GM19455 (cell line): ENCODE measurements at regions not wholly inside any gene's neighbourhood (a gene's known extent, or its start where the extent isn't known, plus 50 kb on each side); places are given as distances from the start of the nearest gene placed in this dataset.
"Not testable (repeated sequence)": the region's sequence is repeated elsewhere in the genome, so short reads cannot be mapped to it uniquely, and the experiment has no call there.

ENCODE experiments used
- ATAC-seq: cut with Tn5 transposase; IDR thresholded peaks from one replicate; pipeline ENCODE4 v1.9.1; 2021; ENCODE audit not compliant: unreplicated experiment

GRCh38 chr13:67977066-67977465 is 746.9 kb upstream of the PCDH9 start:
- no peak for ATAC-seq

GRCh38 chr13:67971291-67971690 is 741.2 kb upstream of the PCDH9 start:
- ATAC-seq = no peak

- no peak for ATAC-seq
Measured at GRCh38 chr13:67967031-67967430, 736.9 kb upstream of the PCDH9 start.

- ATAC-seq = no peak
Measured at GRCh38 chr13:67966065-67966464, 735.9 kb upstream of the PCDH9 start.

- no peak for ATAC-seq
Measured at GRCh38 chr13:67964986-67965385, 734.9 kb upstream of the PCDH9 start.

- ATAC-seq = no peak
Measured at GRCh38 chr13:67964091-67964490, 734.0 kb upstream of the PCDH9 start.

- ATAC-seq = no peak
Measured at GRCh38 chr13:67961331-67961730, 731.2 kb upstream of the PCDH9 start.

GRCh38 chr13:67951431-67951830 is 721.3 kb upstream of the PCDH9 start:
- no peak for ATAC-seq

GRCh38 chr13:67950603-67951002 is 720.5 kb upstream of the PCDH9 start:
- ATAC-seq = no peak

- no peak for ATAC-seq
Measured at GRCh38 chr13:67946131-67946530, 716.0 kb upstream of the PCDH9 start.

- ATAC-seq = no peak
Measured at GRCh38 chr13:67943116-67943515, 713.0 kb upstream of the PCDH9 start.

- ATAC-seq = no peak
Measured at GRCh38 chr13:67935626-67936025, 705.5 kb upstream of the PCDH9 start.

GRCh38 chr13:67934617-67935330 is 704.6 kb upstream of the PCDH9 start:
- ATAC-seq = no peak

- ATAC-seq = no peak
Measured at GRCh38 chr13:67932991-67933390, 702.9 kb upstream of the PCDH9 start.

- no peak for ATAC-seq
Measured at GRCh38 chr13:67917291-67917987, 687.3 kb upstream of the PCDH9 start.

GRCh38 chr13:67916650-67917049 is 686.5 kb upstream of the PCDH9 start:
- ATAC-seq = no peak

- ATAC-seq = no peak
Measured at GRCh38 chr13:67914535-67914934, 684.4 kb upstream of the PCDH9 start.

- ATAC-seq = not testable (repeated sequence)
Measured at GRCh38 chr13:67902960-67903359, 672.8 kb upstream of the PCDH9 start.

GRCh38 chr13:67880916-67881315 is 650.8 kb upstream of the PCDH9 start:
- ATAC-seq = no peak

- no peak for ATAC-seq
Measured at GRCh38 chr13:67878376-67878775, 648.2 kb upstream of the PCDH9 start.

GRCh38 chr13:67877031-67877430 is 646.9 kb upstream of the PCDH9 start:
- no peak for ATAC-seq

GRCh38 chr13:67867206-67867605 is 637.1 kb upstream of the PCDH9 start:
- ATAC-seq = no peak

- ATAC-seq = no peak
Measured at GRCh38 chr13:67860315-67860714, 630.2 kb upstream of the PCDH9 start.
